Ovary (tissue), 7 donors: ENCODE measurements at regions not wholly inside any gene's neighbourhood (a gene's known extent, or its start where the extent isn't known, plus 50 kb on each side); places are given as distances from the start of the nearest gene placed in this dataset.
A peak's percentile ranks its signal among the peaks of the same experiment; 100 is the strongest.
"Not testable (repeated sequence)": the region's sequence is repeated elsewhere in the genome, so short reads cannot be mapped to it uniquely, and the experiment has no call there.

Source experiments
- DNase-seq, 5 donors: peaks; one replicate each; pipeline ENCODE4 v3.0.0-alpha.2; 2019 to 2020
- H3K27ac ChIP-seq, 2 donors: fragments of 200-600 bp; one replicate each; pipeline versions ENCODE4 v1.5.1 to v1.8.0; 2019 to 2022
- H3K27me3 ChIP-seq: fragments of 200-600 bp; one replicate; pipeline ENCODE4 v1.8.0; 2022
- H3K36me3 ChIP-seq: fragments of 200-600 bp; sonication (generic); one replicate; pipeline ENCODE4 v1.5.1; 2019
- H3K4me1 ChIP-seq: one replicate; pipeline ENCODE4 v1.8.1; 2013; ENCODE audit warnings: mild to moderate bottlenecking, moderate library complexity; ENCODE audit not compliant: insufficient read depth
- H3K4me3 ChIP-seq: fragments of 200-600 bp; sonication (generic); one replicate; pipeline ENCODE4 v1.5.1; 2017
- H3K9me3 ChIP-seq, 2 donors: fragments of 200-600 bp in 1 of 2; sonication (generic) in 1 of 2; one replicate each; pipeline versions ENCODE4 v1.5.1 to v1.8.1; 2013 to 2019; ENCODE audit warnings: mild to moderate bottlenecking in 1 of 2, moderate library complexity in 1 of 2
- CTCF ChIP-seq, 3 donors: fragments of 450-650 bp in 2 of 3; fragments of 200-600 bp in 1 of 3; IDR thresholded peaks; one replicate each; pipeline versions ENCODE4 v1.5.1 to v1.8.0; 2016 to 2022; ENCODE audit warnings: antibody characterized with exemption in 3 of 3, mild to moderate bottlenecking in 1 of 3
- EP300 ChIP-seq: sonication (generic); formaldehyde crosslinking; IDR thresholded peaks from one replicate; pipeline ENCODE4 v1.6.1; 2017; ENCODE audit warnings: antibody characterized with exemption
- POLR2A ChIP-seq: fragments of 450-650 bp; IDR thresholded peaks from one replicate; pipeline ENCODE4 v1.6.1; 2017; ENCODE audit warnings: antibody characterized with exemption, mild to moderate bottlenecking, moderate library complexity
- WGBS, 3 donors: extraction: QIAGEN DNeasy Blood & Tissue Kit in 1 of 3; methylation state at CpG; one replicate each; pipeline versions ENCODE4 v1.1.5 to v1.1.7; 2013 to 2017; 5-methylcytosine and 5-hydroxymethylcytosine counted together
- intact Hi-C, 4 donors: fragments of 100-400 bp; cut with DNase I; formaldehyde crosslinking; loops; one replicate each; pipeline versions ENCODE4 v1.11.0 to v1.15.1; 2022 to 2023
- donor health status: DM: no; HTN: no; CAD: no; lungs with moderate emphysema.
- donor health status: DM: no; HTN: no; CAD: no.
- donor health status: Bipolar disorder and iron deficiency.
- donor health status: DM: no; HTN: no; CAD: no.
- donor health status: DM: yes; HTN: yes; CAD: no.

GRCh38 chr10:71905164-71905563 lies 54.1 kb upstream of the PSAP start:
- Histone ChIP-seq H3K27me3 (no peaks in the 10 kb centered on the region), H3K27ac (no peak overlapping the region), H3K9me3 (no peaks in the 10 kb centered on the region), H3K36me3 (no peaks in the 10 kb centered on the region), H3K4me3 (no peak overlapping the region), H3K4me1 (no peaks in the 10 kb centered on the region)
- intact Hi-C loops = no loop called here
- no peak for TF ChIP-seq EP300
- TF ChIP-seq POLR2A = no peak
- no peak for TF ChIP-seq CTCF (IDR thresholded peaks at IDR 0.05)
- no peak for DNase-seq
- 98 to 100% (median 100%) methylated on average over 1 of the region's 1 CpG for WGBS, 3 donors

- H3K9me3 ChIP-seq, intact Hi-C loops, H3K36me3 ChIP-seq, H3K4me1 ChIP-seq, H3K27me3 ChIP-seq, H3K4me3 ChIP-seq, H3K27ac ChIP-seq: not testable (repeated sequence)
- peak in 1 of 5 donors; percentile 62 for DNase-seq
- WGBS, 3 donors = 39 to 50% (median 46%) methylated on average over 13 of the region's 13 CpGs
Observed at GRCh38 chr10:71903636-71904250, 52.7 kb upstream of the PSAP start.

GRCh38 chr10:71902351-71902750 lies 51.3 kb upstream of the PSAP start:
- TF ChIP-seq CTCF (IDR thresholded peaks at IDR 0.05) (no peak), EP300 (no peak), POLR2A (no peak)
- intact Hi-C loops = no loop called here
- H3K4me1 ChIP-seq = no peaks in the 10 kb centered on the region
- H3K36me3 ChIP-seq = no peaks in the 10 kb centered on the region
- no peaks in the 10 kb centered on the region for H3K27me3 ChIP-seq
- H3K9me3 ChIP-seq = no peaks in the 10 kb centered on the region
- 88 to 93% (median 89%) methylated on average over 6 of the region's 6 CpGs for WGBS, 3 donors
- DNase-seq = peak in 1 of 5 donors; percentile 44
- no peak overlapping the region for H3K27ac ChIP-seq
- no peak overlapping the region for H3K4me3 ChIP-seq
